PC-9 (cell line): ENCODE measurements at regions not wholly inside any gene's neighbourhood (a gene's known extent, or its start where the extent isn't known, plus 50 kb on each side); places are given as distances from the start of the nearest gene placed in this dataset.
"Not testable (repeated sequence)": the region's sequence is repeated elsewhere in the genome, so short reads cannot be mapped to it uniquely, and the experiment has no call there.

ENCODE experiments used
- CTCF ChIP-seq: fragments of 200-600 bp; sonication (generic); conservative IDR thresholded peaks from 2 replicates; pipeline ENCODE4 v1.6.1; 2017; ENCODE audit warnings: mixed run types, antibody characterized with exemption, mild to moderate bottlenecking, moderate library complexity
- EZH2 ChIP-seq: fragments of 200-600 bp; sonication (generic); IDR thresholded peaks from 2 replicates; pipeline ENCODE4 v1.8.0; 2017; ENCODE audit warnings: antibody characterized with exemption, low read depth

DNA sequence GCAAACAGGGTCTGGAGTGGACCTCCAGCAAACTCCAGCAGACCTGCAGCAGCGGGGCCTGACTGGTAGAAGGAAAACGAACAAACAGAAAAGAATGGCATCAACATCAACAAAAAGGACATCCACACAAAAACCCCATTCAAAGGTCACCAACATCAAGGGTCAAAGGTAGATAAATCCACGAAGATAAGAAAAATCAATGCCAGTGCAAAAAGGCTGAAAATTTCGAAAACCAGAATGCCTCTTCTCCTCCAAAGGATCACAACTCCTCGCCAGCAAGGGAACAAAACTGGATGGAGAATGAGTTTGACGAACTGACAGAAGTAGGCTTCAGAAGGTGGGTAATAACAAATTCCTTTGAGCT lies 187.6 kb upstream of the EDNRA start:
- TF ChIP-seq CTCF, EZH2: not testable (repeated sequence)
